ENCODE measurements at regions not wholly inside any gene's neighbourhood (a gene's known extent, or its start where the extent isn't known, plus 50 kb on each side); places are given as distances from the start of the nearest gene placed in this dataset.

GRCh38 chr2:107772353-107772752, 54.3 kb upstream of the RGPD4 start:
- TF ChIP-seq EZH2 (IDR thresholded peaks at IDR 0.05; ENCODE audit: borderline replicate concordance, insufficient read depth, low read depth, low read length, poor library complexity, severe bottlenecking) (no peak), CTCF (IDR thresholded peaks at IDR 0.05) (no peak)
- Histone ChIP-seq H3K9me3 (ENCODE audit: control extremely low read depth in 1 of 3, control insufficient read depth in 2 of 3, insufficient read depth in 1 of 3, low read length in 2 of 3) (no peaks in the 10 kb centered on the region), H3K79me2 (ENCODE audit: control insufficient read depth, insufficient read depth, low read length) (no peaks in the 10 kb centered on the region), H3K4me3 (ENCODE audit: control extremely low read depth in 1 of 5, extremely low read depth in 1 of 5, insufficient read depth in 1 of 5, low read depth in 2 of 5, low read length in 4 of 5) (no peak overlapping the region), H3K4me2 (replicated peaks; ENCODE audit: low read depth, low read length, poor library complexity, severe bottlenecking) (no peak overlapping the region), H4K20me1 (ENCODE audit: control insufficient read depth, insufficient read depth, low read length, poor library complexity, severe bottlenecking) (no peaks in the 10 kb centered on the region), H2AFZ (ENCODE audit: insufficient read depth, low read depth, low read length, poor library complexity, severe bottlenecking) (no peak overlapping the region), H3K27ac (ENCODE audit: low read length in 2 of 2) (no peak overlapping the region), H3K9ac (ENCODE audit: low read length) (no peak overlapping the region), H3K36me3 (replicated peaks in 1 of 2; ENCODE audit: control extremely low read depth in 1 of 2, control insufficient read depth in 1 of 2, extremely low read depth in 1 of 2, insufficient read depth in 2 of 2, low read length in 1 of 2) (no peaks in the 10 kb centered on the region), H3K27me3 (replicated peaks in 1 of 4; ENCODE audit: control extremely low read depth in 1 of 4, control insufficient read depth in 3 of 4, insufficient read depth in 4 of 4, low read length in 3 of 4) (no peaks in the 10 kb centered on the region), H3K4me1 (ENCODE audit: control insufficient read depth in 2 of 2, insufficient read depth in 2 of 2, low read length in 2 of 2) (no peaks in the 10 kb centered on the region)
- intact Hi-C loops (cut with micrococcal nuclease) = no loop called here
- POLR2A ChIA-PET = no interaction called here
- Mint-ChIP-seq H3K27ac (no peak overlapping the region), H3K4me1 (no peaks in the 10 kb centered on the region), H3K9me3 (ENCODE audit: insufficient read depth) (no peaks in the 10 kb centered on the region), H3K4me3 (no peak overlapping the region), H3K27me3 (no peaks in the 10 kb centered on the region)
- 100% methylated on average over 2 of the region's 5 CpGs for WGBS (ENCODE audit: insufficient coverage)
- ATAC-seq (ENCODE audit: low read depth) = no peak
- CTCF ChIA-PET = no interaction called here
- no peak for DNase-seq

DNA sequence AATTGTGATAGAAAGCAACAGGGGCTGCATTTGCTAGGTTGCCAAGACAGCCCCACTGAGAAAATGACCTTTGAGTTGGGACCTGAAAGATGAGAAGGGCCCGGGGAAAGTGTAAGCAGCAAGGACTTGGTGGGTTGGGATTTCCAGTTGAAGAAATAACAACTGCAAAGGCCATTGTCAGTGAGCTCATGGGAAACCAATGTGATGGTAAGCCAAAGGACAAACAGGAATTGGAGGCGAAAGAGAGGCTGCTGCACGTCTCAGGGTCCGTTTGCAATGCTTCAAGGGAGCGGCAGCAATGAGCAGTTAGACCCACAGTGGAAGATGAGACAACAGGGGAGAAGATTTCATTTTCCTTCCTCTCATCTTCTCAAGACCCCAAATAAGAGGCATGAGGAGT, 51.5 kb upstream of the RGPD4 start:
- POLR2A ChIA-PET = no interaction called here
- H4K20me1 ChIP-seq (ENCODE audit: control insufficient read depth, insufficient read depth, low read length, poor library complexity, severe bottlenecking) = no peaks in the 10 kb centered on the region

More for the DNA sequence above, 51.5 kb upstream of the RGPD4 start:
- WGBS (ENCODE audit: insufficient coverage) = 83% methylated on average over 3 of the region's 5 CpGs
- Histone ChIP-seq H3K4me3 (ENCODE audit: control extremely low read depth in 1 of 5, extremely low read depth in 1 of 5, insufficient read depth in 1 of 5, low read depth in 2 of 5, low read length in 4 of 5) (no peak overlapping the region), H3K4me1 (ENCODE audit: control insufficient read depth in 2 of 2, insufficient read depth in 2 of 2, low read length in 2 of 2) (no peaks in the 10 kb centered on the region), H3K9me3 (ENCODE audit: control extremely low read depth in 1 of 3, control insufficient read depth in 2 of 3, insufficient read depth in 1 of 3, low read length in 2 of 3) (no peaks in the 10 kb centered on the region), H3K79me2 (ENCODE audit: control insufficient read depth, insufficient read depth, low read length) (no peaks in the 10 kb centered on the region), H3K4me2 (replicated peaks; ENCODE audit: low read depth, low read length, poor library complexity, severe bottlenecking) (no peak overlapping the region), H3K27ac (ENCODE audit: low read length in 2 of 2) (no peak overlapping the region), H3K27me3 (replicated peaks in 1 of 4; ENCODE audit: control extremely low read depth in 1 of 4, control insufficient read depth in 3 of 4, insufficient read depth in 4 of 4, low read length in 3 of 4) (no peaks in the 10 kb centered on the region), H3K36me3 (replicated peaks in 1 of 2; ENCODE audit: control extremely low read depth in 1 of 2, control insufficient read depth in 1 of 2, extremely low read depth in 1 of 2, insufficient read depth in 2 of 2, low read length in 1 of 2) (no peaks in the 10 kb centered on the region), H2AFZ (ENCODE audit: insufficient read depth, low read depth, low read length, poor library complexity, severe bottlenecking) (no peak overlapping the region), H3K9ac (ENCODE audit: low read length) (no peak overlapping the region)
- intact Hi-C loops (cut with micrococcal nuclease) = no loop called here
- Mint-ChIP-seq H3K9me3 (ENCODE audit: insufficient read depth) (no peaks in the 10 kb centered on the region), H3K4me3 (no peak overlapping the region), H3K27me3 (no peaks in the 10 kb centered on the region), H3K4me1 (no peaks in the 10 kb centered on the region), H3K27ac (no peak overlapping the region)
- no peak for ATAC-seq (ENCODE audit: low read depth)
- CTCF ChIA-PET = no interaction called here
- TF ChIP-seq EZH2 (IDR thresholded peaks at IDR 0.05; ENCODE audit: borderline replicate concordance, insufficient read depth, low read depth, low read length, poor library complexity, severe bottlenecking) (no peak), CTCF (IDR thresholded peaks at IDR 0.05) (no peak)
- DNase-seq = no peak

Data from B cell (primary cell).